Astrocyte (in vitro differentiated cells and primary cell): ENCODE measurements at regions not wholly inside any gene's neighbourhood (a gene's known extent, or its start where the extent isn't known, plus 50 kb on each side); places are given as distances from the start of the nearest gene placed in this dataset.
"Not testable (repeated sequence)": the region's sequence is repeated elsewhere in the genome, so short reads cannot be mapped to it uniquely, and the experiment has no call there.

Experiments used
- CTCF ChIP-seq: IDR thresholded peaks from 2 replicates; pipeline ENCODE4 v1.5.1; 2011; ENCODE audit warnings: low read depth, mild to moderate bottlenecking, inconsistent platforms, low read length, moderate library complexity; ENCODE audit not compliant: insufficient read depth
- EZH2 ChIP-seq: IDR thresholded peaks from 2 replicates; pipeline ENCODE4 v1.6.1; 2012; ENCODE audit warnings: mild to moderate bottlenecking, low read length, inconsistent platforms; ENCODE audit not compliant: insufficient read depth

GRCh38 chr17:30594953-30595371 lies 117.8 kb downstream of the GOSR1 start:
- TF ChIP-seq CTCF, EZH2: not testable (repeated sequence)
